ENCODE measurements at regions not wholly inside any gene's neighbourhood (a gene's known extent, or its start where the extent isn't known, plus 50 kb on each side); places are given as distances from the start of the nearest gene placed in this dataset.
A peak's percentile ranks its signal among the peaks of the same experiment; 100 is the strongest.

- TF ChIP-seq, protein P1, sequence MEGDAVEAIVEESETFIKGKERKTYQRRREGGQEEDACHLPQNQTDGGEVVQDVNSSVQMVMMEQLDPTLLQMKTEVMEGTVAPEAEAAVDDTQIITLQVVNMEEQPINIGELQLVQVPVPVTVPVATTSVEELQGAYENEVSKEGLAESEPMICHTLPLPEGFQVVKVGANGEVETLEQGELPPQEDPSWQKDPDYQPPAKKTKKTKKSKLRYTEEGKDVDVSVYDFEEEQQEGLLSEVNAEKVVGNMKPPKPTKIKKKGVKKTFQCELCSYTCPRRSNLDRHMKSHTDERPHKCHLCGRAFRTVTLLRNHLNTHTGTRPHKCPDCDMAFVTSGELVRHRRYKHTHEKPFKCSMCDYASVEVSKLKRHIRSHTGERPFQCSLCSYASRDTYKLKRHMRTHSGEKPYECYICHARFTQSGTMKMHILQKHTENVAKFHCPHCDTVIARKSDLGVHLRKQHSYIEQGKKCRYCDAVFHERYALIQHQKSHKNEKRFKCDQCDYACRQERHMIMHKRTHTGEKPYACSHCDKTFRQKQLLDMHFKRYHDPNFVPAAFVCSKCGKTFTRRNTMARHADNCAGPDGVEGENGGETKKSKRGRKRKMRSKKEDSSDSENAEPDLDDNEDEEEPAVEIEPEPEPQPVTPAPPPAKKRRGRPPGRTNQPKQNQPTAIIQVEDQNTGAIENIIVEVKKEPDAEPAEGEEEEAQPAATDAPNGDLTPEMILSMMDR (IDR thresholded peaks at IDR 0.05; ENCODE audit: control insufficient read depth, extremely low read depth, insufficient read depth) = no peak
- H3K4me3 ChIP-seq (ENCODE audit: low read depth, low read length) = no peak overlapping the region
- DNase-seq (ENCODE audit: low read depth) = no peak
These were observed 136.4 kb downstream of the KLF6 start for GRCh38 chr10:3648576-3648975.

- H3K4me3 ChIP-seq (ENCODE audit: low read depth, low read length) = no peak overlapping the region
- DNase-seq (ENCODE audit: low read depth) = peak; percentile 15
- TF ChIP-seq, protein P1 (IDR thresholded peaks at IDR 0.05; ENCODE audit: control insufficient read depth, extremely low read depth, insufficient read depth) = no peak
These were observed 136.8 kb downstream of the KLF6 start for GRCh38 chr10:3648170-3648569.

GRCh38 chr10:3647074-3647473, 137.9 kb downstream of the KLF6 start:
- no peak for DNase-seq (ENCODE audit: low read depth)
- TF ChIP-seq, protein P1 (IDR thresholded peaks at IDR 0.05; ENCODE audit: control insufficient read depth, extremely low read depth, insufficient read depth) = no peak
- H3K4me3 ChIP-seq (ENCODE audit: low read depth, low read length) = no peak overlapping the region

DNA sequence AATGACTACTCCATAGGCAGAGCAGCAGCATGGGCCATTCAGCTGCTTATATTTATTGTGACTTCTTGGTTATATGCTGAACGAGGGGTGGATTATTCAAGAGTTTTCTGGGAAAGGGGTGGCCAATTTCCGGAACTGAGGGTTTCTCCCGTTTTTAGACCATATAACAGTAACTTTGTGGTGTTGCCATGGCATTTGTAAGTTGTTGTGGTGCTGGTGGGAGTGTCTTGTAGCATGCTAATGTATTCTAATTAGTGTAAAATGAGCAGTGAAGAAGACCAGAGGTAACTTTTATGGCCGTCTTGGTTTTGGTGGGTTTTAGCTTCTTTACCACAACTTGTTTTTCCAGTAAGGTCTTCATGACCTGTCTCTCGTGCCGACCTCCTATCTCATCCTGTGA, 139.6 kb downstream of the KLF6 start:
- no peak for DNase-seq (ENCODE audit: low read depth)
- no peak overlapping the region for H3K4me3 ChIP-seq (ENCODE audit: low read depth, low read length)
- TF ChIP-seq, protein P1 (IDR thresholded peaks at IDR 0.05; ENCODE audit: control insufficient read depth, extremely low read depth, insufficient read depth) = no peak

DNA sequence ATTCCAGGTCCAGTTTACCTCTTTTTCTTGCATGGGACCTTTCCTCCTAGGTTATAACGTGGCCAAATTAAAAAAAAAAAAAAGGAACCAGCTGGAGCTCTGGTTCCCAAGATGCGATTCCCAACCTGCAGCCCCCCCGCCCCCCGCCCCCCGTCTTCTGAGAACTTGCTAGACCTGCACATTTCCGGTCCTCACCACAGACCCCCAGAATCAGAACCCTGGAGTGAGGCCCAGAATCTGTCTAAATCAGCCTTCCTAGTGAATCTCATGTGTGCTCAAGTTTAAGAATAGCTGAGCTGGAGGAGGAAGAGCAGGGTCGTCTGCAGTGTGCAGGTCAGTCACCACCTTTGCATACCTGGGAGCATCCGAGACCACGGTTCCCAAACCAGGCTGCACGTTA, 144.2 kb downstream of the KLF6 start:
- TF ChIP-seq, protein P1 (IDR thresholded peaks at IDR 0.05; ENCODE audit: control insufficient read depth, extremely low read depth, insufficient read depth) = no peak
- H3K4me3 ChIP-seq (ENCODE audit: low read depth, low read length) = no peak overlapping the region
- DNase-seq (ENCODE audit: low read depth) = no peak

DNA sequence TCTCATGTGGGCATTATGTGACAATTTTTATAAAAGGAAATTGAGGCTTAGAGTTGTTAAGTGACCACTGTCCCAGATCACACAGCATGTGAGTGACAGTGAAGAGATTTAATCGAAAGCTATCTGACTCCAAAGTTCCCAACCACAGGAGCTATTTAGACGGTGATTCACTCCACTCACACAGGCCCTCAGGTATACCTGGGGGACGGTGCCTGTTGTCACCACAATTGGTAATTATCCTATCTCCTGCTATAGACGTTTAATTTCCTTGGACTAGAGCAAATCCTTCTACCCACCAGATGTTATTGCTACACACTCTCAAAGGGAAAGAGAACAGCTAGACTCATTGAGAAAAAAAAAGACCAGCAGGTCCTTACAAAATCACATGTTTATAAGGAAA, 145.5 kb downstream of the KLF6 start:
- TF ChIP-seq, protein P1 (IDR thresholded peaks at IDR 0.05; ENCODE audit: control insufficient read depth, extremely low read depth, insufficient read depth) = no peak
- DNase-seq (ENCODE audit: low read depth) = no peak
- H3K4me3 ChIP-seq (ENCODE audit: low read depth, low read length) = no peak overlapping the region

- TF ChIP-seq, protein P1 (IDR thresholded peaks at IDR 0.05; ENCODE audit: control insufficient read depth, extremely low read depth, insufficient read depth) = no peak
- DNase-seq (ENCODE audit: low read depth) = no peak
- H3K4me3 ChIP-seq (ENCODE audit: low read depth, low read length) = no peak overlapping the region
These were observed 148.4 kb downstream of the KLF6 start for GRCh38 chr10:3636356-3637181.

Measured in LNCaP clone FGC (cell line).